HG02884 (cell line): ENCODE measurements at regions not wholly inside any gene's neighbourhood (a gene's known extent, or its start where the extent isn't known, plus 50 kb on each side); places are given as distances from the start of the nearest gene placed in this dataset.

Source experiments
- ATAC-seq: cut with Tn5 transposase; IDR thresholded peaks from one replicate; pipeline ENCODE4 v1.9.1; 2021; ENCODE audit warnings: mild to moderate bottlenecking, moderate library complexity; ENCODE audit not compliant: unreplicated experiment

DNA sequence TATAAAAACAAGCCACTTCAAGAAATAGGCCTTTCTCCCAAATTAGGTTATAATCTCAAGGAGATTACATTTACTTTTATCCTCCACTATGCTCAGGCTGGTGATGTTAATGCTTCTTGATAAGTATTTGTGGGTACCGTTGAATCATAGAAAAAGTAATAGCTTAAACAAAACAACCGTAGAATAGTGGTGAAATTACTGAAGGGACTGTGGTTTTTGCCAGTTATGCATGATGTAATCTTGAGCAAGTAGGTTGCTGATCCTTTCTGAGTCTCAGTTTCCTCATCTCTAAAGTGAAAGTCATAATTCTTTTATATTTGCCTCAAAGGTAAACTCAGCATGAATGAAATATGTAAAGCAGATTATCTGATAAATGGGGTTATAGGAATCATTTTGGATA is 187.3 kb upstream of the JAG1 start:
- no peak for ATAC-seq

- ATAC-seq: no peak
Measured at GRCh38 chr20:10861619-10862018, 187.8 kb upstream of the JAG1 start.

- no peak for ATAC-seq
Measured at GRCh38 chr20:10863337-10864060, 189.7 kb upstream of the JAG1 start.

DNA sequence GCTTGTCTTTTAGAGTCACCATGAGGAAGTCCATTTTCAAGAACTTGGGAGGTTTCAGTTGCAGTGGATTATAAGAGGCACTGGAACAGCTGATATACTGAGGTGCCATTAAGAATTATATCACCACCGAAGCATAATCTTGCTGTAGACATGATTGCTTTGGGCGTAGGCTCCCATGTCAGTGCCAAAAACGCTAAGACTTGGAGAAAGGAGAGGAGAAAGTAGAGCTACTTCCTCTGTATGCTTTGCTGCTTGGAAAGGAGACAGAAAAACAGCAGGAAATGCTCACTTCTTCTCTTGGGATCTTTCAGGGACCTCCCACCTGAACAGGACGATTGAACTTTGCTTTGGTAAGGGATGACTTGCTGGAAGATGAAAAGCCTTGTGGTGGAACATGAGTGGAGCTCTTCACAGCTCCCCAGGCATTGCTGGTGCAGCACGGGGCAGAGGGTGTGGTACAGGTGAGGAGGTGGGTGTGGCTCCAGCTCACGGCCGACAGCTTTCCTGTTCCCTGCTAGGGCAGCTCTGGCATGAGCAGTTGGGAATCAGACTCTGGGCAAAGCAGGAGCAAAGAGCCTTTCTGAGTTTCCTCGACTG is 190.4 kb upstream of the JAG1 start:
- no peak for ATAC-seq

DNA sequence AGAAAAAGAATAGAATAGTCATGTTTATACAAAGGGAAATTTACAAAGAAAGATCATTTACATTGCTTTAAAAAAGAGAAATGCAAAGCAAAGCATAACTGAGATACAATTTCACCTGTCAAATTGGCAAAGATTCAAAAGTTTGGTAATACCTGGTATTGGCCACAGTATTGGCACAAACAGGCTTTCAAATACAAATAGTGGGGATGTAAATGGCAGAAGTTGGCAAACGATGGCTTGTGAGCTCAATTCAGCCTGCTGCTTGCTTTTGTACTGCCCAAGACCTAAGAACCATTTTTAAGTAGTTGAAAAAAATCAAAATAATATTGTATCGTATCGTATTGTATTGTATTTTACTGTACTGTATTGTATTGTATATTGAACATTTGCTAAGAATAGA is 194.5 kb upstream of the JAG1 start:
- ATAC-seq: no peak

GRCh38 chr20:10873026-10873425 is 199.2 kb upstream of the JAG1 start:
- ATAC-seq: no peak

GRCh38 chr20:10875653-10876052 is 201.9 kb upstream of the JAG1 start:
- no peak for ATAC-seq

DNA sequence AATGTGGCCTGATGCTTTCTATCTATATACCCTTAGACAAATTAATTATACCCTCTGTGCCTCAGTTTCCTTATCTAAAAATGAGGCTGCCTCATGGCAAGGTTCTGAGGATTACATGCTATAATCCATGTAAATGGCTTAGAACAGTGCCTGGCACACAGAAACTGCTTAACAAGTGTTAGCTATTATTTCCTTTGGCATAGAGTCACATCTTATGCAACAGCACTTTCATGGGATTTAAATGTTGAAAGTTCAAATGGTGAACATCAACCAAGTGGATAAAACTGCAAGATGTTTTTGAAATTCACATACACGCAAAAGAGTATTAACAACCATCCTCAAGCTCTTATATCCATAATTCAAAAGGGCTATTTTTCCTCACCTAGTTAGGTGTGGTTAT is 202.8 kb upstream of the JAG1 start:
- ATAC-seq: no peak

GRCh38 chr20:10877342-10877741 is 203.5 kb upstream of the JAG1 start:
- ATAC-seq: no peak

- no peak for ATAC-seq
Measured at GRCh38 chr20:10883166-10883565, 209.4 kb upstream of the JAG1 start.

GRCh38 chr20:10893321-10893720 is 219.5 kb upstream of the JAG1 start:
- ATAC-seq: no peak

- ATAC-seq: no peak
Measured at GRCh38 chr20:10897336-10897735, 223.5 kb upstream of the JAG1 start.

DNA sequence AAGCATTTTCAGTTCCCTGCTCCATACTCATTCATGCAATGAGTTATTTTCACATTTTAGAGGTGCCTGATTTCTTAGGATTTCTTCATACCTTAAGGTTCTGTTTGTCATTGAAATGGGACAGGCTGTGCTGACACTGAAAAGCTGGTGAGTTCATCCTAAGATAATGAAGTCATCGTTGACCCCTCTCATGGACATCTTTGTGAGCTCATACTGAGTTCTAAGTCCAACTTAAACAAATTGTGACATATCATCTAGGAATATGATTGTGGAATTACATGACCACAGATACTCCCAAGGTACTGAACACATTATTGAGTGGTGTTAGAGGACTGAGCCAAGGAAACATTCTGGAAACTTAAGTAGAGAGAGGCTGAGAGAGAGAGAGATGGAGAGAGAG is 224.8 kb upstream of the JAG1 start:
- ATAC-seq: no peak

DNA sequence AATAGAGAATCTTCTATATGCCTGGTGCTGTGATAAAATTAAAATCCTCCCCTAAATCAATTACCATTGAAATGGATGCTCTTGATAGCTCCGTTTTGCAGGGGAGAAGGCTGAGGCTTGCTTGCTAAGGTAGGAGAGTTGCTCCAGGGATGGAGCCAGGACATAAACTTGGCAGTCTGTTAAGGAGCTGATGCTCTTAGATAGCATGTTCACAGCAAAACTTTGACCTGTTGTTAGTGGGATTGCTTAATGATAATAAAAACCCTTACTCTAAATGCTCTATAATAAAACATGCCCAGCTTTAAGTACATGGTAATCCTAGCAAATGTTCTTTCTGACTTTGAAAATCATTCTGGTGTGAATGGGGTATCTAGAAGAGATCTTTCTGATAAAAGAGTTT is 228.4 kb upstream of the JAG1 start:
- ATAC-seq: no peak

GRCh38 chr20:10902576-10903282 is 228.9 kb upstream of the JAG1 start:
- ATAC-seq: no peak

GRCh38 chr20:10906834-10907233 is 233.0 kb upstream of the JAG1 start:
- no peak for ATAC-seq

DNA sequence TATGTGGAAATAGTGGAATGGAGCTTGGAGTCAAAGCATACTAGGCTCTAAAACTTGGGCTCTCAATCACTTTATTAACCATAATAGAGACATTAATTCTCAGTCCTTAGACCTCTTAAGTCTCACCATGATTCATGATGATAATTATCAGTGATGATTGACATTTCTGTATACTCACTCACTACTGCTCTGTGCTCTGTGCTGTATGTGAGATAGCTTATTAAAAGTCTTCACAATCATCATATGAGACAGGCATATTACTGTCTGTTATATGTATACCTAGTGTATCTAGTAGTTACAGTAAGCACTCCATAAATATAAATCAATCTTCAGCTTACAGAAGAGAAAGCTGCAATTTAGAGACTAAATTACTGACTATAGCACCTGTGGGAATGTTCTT is 236.0 kb upstream of the JAG1 start:
- no peak for ATAC-seq

- no peak for ATAC-seq
Measured at GRCh38 chr20:10910535-10911178, 236.9 kb upstream of the JAG1 start.

GRCh38 chr20:10911298-10911697 is 237.5 kb upstream of the JAG1 start:
- no peak for ATAC-seq

- no peak for ATAC-seq
Measured at GRCh38 chr20:10915815-10916214, 242.0 kb upstream of the JAG1 start.

- ATAC-seq: no peak
Measured at GRCh38 chr20:10916312-10916711, 242.5 kb upstream of the JAG1 start.

DNA sequence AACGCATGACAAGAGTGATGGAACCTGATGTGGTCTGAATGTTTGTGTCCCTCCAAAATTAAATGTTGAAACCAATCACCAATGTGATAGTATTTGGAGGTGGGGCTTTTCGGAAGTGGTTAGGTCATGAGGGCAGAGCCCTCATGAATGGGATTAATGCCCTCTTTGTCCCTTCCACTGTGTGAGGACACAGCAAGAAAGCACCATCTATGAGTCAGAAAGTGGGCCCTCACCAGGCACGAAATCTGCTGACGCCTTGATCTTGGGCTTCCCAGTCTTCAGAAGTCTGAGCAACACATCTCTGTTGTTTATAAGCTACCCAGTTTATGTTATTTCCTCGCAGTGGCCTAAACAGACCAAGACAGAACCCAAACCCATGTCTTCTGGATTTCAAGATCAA is 244.0 kb upstream of the JAG1 start:
- ATAC-seq: no peak
